Coronary artery (tissue), 2 donors: ENCODE measurements at regions not wholly inside any gene's neighbourhood (a gene's known extent, or its start where the extent isn't known, plus 50 kb on each side); places are given as distances from the start of the nearest gene placed in this dataset.
A peak's percentile ranks its signal among the peaks of the same experiment; 100 is the strongest.

Experiments
- DNase-seq: peaks from one replicate; pipeline ENCODE4 v3.0.0-alpha.2; 2017; ENCODE audit warnings: low spot score
- H3K27ac ChIP-seq, 2 donors: fragments of 200-600 bp; sonication (generic); one replicate each; pipeline ENCODE4 v1.5.1; 2016 to 2019
- H3K4me3 ChIP-seq: fragments of 200-600 bp; sonication (generic); 2 replicates; pipeline ENCODE4 v1.5.1; 2016; ENCODE audit warnings: mild to moderate bottlenecking, moderate library complexity
- CTCF ChIP-seq: fragments of 200-600 bp; sonication (generic); IDR thresholded peaks from one replicate; pipeline ENCODE4 v1.5.1; 2019; ENCODE audit warnings: antibody characterized with exemption

GRCh38 chr13:50452028-50452427 lies 391.5 kb downstream of the DLEU7 start:
- H3K4me3 ChIP-seq, result no peak overlapping the region
- no peak for DNase-seq
- no peak overlapping the region for H3K27ac ChIP-seq
- no peak for TF ChIP-seq CTCF

GRCh38 chr13:50452756-50453155 lies 390.7 kb downstream of the DLEU7 start:
- Histone ChIP-seq H3K27ac (no peak overlapping the region), H3K4me3 (no peak overlapping the region)
- TF ChIP-seq CTCF, result no peak
- no peak for DNase-seq

- H3K4me3 ChIP-seq, result peak overlapping the region; percentile 4
- TF ChIP-seq CTCF, result no peak
- no peak for DNase-seq
- H3K27ac ChIP-seq, result no peak overlapping the region
Observed at GRCh38 chr13:50453188-50453587, 390.3 kb downstream of the DLEU7 start.

GRCh38 chr13:50456111-50456510 lies 387.4 kb downstream of the DLEU7 start:
- Histone ChIP-seq H3K27ac (no peak overlapping the region), H3K4me3 (no peak overlapping the region)
- no peak for DNase-seq
- no peak for TF ChIP-seq CTCF

- no peak overlapping the region for H3K27ac ChIP-seq
- no peak for DNase-seq
- TF ChIP-seq CTCF, result no peak
Observed at GRCh38 chr13:50457415-50458393, 385.8 kb downstream of the DLEU7 start.

GRCh38 chr13:50459046-50459445 lies 384.4 kb downstream of the DLEU7 start:
- H3K27ac ChIP-seq, result no peak overlapping the region
- H3K4me3 ChIP-seq, result no peak overlapping the region
- no peak for TF ChIP-seq CTCF
- DNase-seq, result no peak

More at GRCh38 chr13:50457415-50458393, 385.8 kb downstream of the DLEU7 start:
- H3K4me3 ChIP-seq, result no peak overlapping the region

- no peak for DNase-seq
- TF ChIP-seq CTCF, result no peak
- H3K4me3 ChIP-seq, result no peak overlapping the region
- no peak overlapping the region for H3K27ac ChIP-seq
Observed at GRCh38 chr13:50459658-50460057, 383.8 kb downstream of the DLEU7 start.
